B cell (primary cell): ENCODE measurements at regions not wholly inside any gene's neighbourhood (a gene's known extent, or its start where the extent isn't known, plus 50 kb on each side); places are given as distances from the start of the nearest gene placed in this dataset.

Source experiments
- ATAC-seq: fragments of 200-7000 bp; cut with Tn5 transposase; one replicate; pipeline ENCODE4 v1.10.0; 2021; ENCODE audit warnings: low read depth, mild to moderate bottlenecking, moderate number of reproducible peaks, moderate library complexity
- CTCF ChIA-PET: fragments of 350-600 bp; sonication (Branson Sonifier 250); formaldehyde crosslinking; loops from one replicate; lab custom pipeline; 2021; ENCODE audit warnings: antibody characterized with exemption, inconsistent platforms; lab: Charles Lee
- POLR2A ChIA-PET: fragments of 350-600 bp; sonication (Branson Sonifier 250); formaldehyde crosslinking; loops from one replicate; lab custom pipeline; 2021; ENCODE audit warnings: antibody characterized with exemption; lab: Charles Lee
- DNase-seq: peaks from one replicate; pipeline ENCODE4 v3.0.0; 2013
- H2AFZ ChIP-seq: 2 replicates; pipeline ENCODE4 v1.6.1; 2012; ENCODE audit warnings: mild to moderate bottlenecking, low read depth, low read length; ENCODE audit not compliant: insufficient read depth, poor library complexity, severe bottlenecking
- H3K27ac ChIP-seq, 2 donors: 1 replicate in 1 of 2; 2 replicates in 1 of 2; pipeline ENCODE4 v1.5.1; 2012 to 2013; ENCODE audit warnings: low read length in 2 of 2, mild to moderate bottlenecking in 2 of 2, moderate library complexity in 1 of 2
- H3K27me3 ChIP-seq, 4 experiments: fragments of 200-600 bp in 1 of 4; sonication (generic) in 1 of 4; replicated peaks in 1 of 4; 1 replicate in 2 of 4; 2 replicates in 2 of 4; pipeline versions ENCODE4 v1.6.1 to v1.7.0; 2013 to 2016; ENCODE audit warnings: low read length in 3 of 4, mild to moderate bottlenecking in 2 of 4, mixed read lengths in 1 of 4, moderate library complexity in 1 of 4; ENCODE audit not compliant: insufficient read depth in 4 of 4, control insufficient read depth in 3 of 4; ENCODE audit errors: control extremely low read depth in 1 of 4
- H3K36me3 ChIP-seq, 2 experiments: replicated peaks in 1 of 2; 1 replicate in 1 of 2; 2 replicates in 1 of 2; pipeline versions ENCODE4 v1.6.1 to v1.7.1; 2013; ENCODE audit warnings: low read length in 1 of 2; ENCODE audit not compliant: insufficient read depth in 2 of 2, control insufficient read depth in 1 of 2; ENCODE audit errors: control extremely low read depth in 1 of 2, extremely low read depth in 1 of 2
- H3K4me1 ChIP-seq, 2 donors: fragments of 200-600 bp in 1 of 2; sonication (generic) in 1 of 2; 1 replicate in 1 of 2; 2 replicates in 1 of 2; pipeline versions ENCODE4 v1.5.1 to v1.6.1; 2013 to 2017; ENCODE audit warnings: low read length in 2 of 2; ENCODE audit not compliant: control insufficient read depth in 2 of 2, insufficient read depth in 2 of 2
- H3K4me2 ChIP-seq: replicated peaks from 2 replicates; pipeline ENCODE3; 2012; ENCODE audit warnings: mild to moderate bottlenecking, low read depth, low read length; ENCODE audit not compliant: poor library complexity, severe bottlenecking
- H3K4me3 ChIP-seq, 5 experiments: fragments of 200-600 bp in 1 of 5; sonication (generic) in 1 of 5; 1 replicate in 3 of 5; 2 replicates in 2 of 5; pipeline versions ENCODE4 v1.5.1 to v1.7.0; 2011 to 2016; ENCODE audit warnings: low read length in 4 of 5, mild to moderate bottlenecking in 4 of 5, low read depth in 2 of 5, control low read depth in 1 of 5, moderate library complexity in 1 of 5; ENCODE audit not compliant: insufficient read depth in 1 of 5; ENCODE audit errors: control extremely low read depth in 1 of 5, extremely low read depth in 1 of 5
- H3K79me2 ChIP-seq: fragments of 200-600 bp; sonication (generic); one replicate; pipeline ENCODE4 v1.6.0; 2016; ENCODE audit warnings: low read length; ENCODE audit not compliant: control insufficient read depth, insufficient read depth
- H3K9ac ChIP-seq: fragments of 200-600 bp; sonication (generic); 2 replicates; pipeline ENCODE4 v1.6.1; 2017; ENCODE audit warnings: mild to moderate bottlenecking, low read length, moderate library complexity
- H3K9me3 ChIP-seq, 3 donors: one replicate each; pipeline versions ENCODE4 v1.6.1 to v1.7.1; 2013; ENCODE audit warnings: low read length in 2 of 3; ENCODE audit not compliant: control insufficient read depth in 2 of 3, insufficient read depth in 1 of 3; ENCODE audit errors: control extremely low read depth in 1 of 3
- H4K20me1 ChIP-seq: 2 replicates; pipeline ENCODE4 v1.6.0; 2012; ENCODE audit warnings: mild to moderate bottlenecking, low read length; ENCODE audit not compliant: insufficient read depth, control insufficient read depth, poor library complexity, severe bottlenecking
- H3K27ac Mint-ChIP-seq: one replicate; pipeline ENCODE4 v1.8.0; 2021; ENCODE audit warnings: mixed read lengths
- H3K27me3 Mint-ChIP-seq: one replicate; pipeline ENCODE4 v1.8.0; 2021; ENCODE audit warnings: mixed read lengths
- H3K4me1 Mint-ChIP-seq: one replicate; pipeline ENCODE4 v1.8.0; 2021; ENCODE audit warnings: mixed read lengths
- H3K4me3 Mint-ChIP-seq: one replicate; pipeline ENCODE4 v1.8.0; 2021; ENCODE audit warnings: mixed read lengths
- H3K9me3 Mint-ChIP-seq: one replicate; pipeline ENCODE4 v1.8.0; 2022; ENCODE audit warnings: mixed read lengths; ENCODE audit not compliant: insufficient read depth
- EZH2 ChIP-seq: IDR thresholded peaks from 2 replicates; pipeline ENCODE4 v1.6.1; 2012; ENCODE audit warnings: borderline replicate concordance, low read depth, mild to moderate bottlenecking, moderate library complexity, low read length; ENCODE audit not compliant: insufficient read depth, poor library complexity, severe bottlenecking
- WGBS: methylation state at CpG from one replicate; pipeline ENCODE4 v1.1.5; 2013; ENCODE audit warnings: missing lambda C conversion rate; ENCODE audit not compliant: insufficient coverage; 5-methylcytosine and 5-hydroxymethylcytosine counted together
- intact Hi-C: fragments of 100-400 bp; cut with micrococcal nuclease; formaldehyde crosslinking; loops from one replicate; pipeline ENCODE4 v1.10.0; 2022
- TF ChIP-seq, protein P1 (sequence below): fragments of 200-600 bp; IDR thresholded peaks from one replicate; pipeline ENCODE4 v1.8.0; 2022; ENCODE audit warnings: antibody characterized with exemption, mild to moderate bottlenecking

DNA sequence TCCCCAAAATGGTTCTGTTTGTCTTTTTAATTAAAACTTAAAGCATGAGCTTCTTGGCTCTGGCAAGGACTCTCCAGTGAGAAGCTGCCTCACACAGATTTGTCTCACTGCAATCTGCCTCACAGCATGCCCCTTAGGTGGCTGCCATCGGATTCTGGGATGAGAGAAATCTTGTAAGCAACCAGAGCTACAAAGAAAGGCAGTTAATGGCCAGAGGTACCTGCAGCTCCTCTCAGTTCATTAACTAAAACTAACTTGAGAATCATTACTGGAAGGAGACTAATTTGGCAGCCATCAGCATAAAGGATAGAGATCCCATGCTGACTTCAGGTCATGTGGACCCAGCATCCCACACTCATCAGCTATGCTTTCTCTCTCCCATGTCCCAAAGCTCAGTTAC lies 220.6 kb upstream of the DMAC1 start:
- ChIA-PET CTCF (no interaction called here), POLR2A (no interaction called here)
- Histone ChIP-seq H3K4me3 (no peak overlapping the region), H2AFZ (no peak overlapping the region), H3K27ac (no peak overlapping the region), H3K27me3 (no peaks in the 10 kb centered on the region), H3K36me3 (no peaks in the 10 kb centered on the region), H3K4me2 (no peak overlapping the region), H3K9ac (no peak overlapping the region), H4K20me1 (no peaks in the 10 kb centered on the region), H3K79me2 (no peaks in the 10 kb centered on the region), H3K9me3 (peaks cover 0 to 2% (median 0%) of the 10 kb centered on the region in 3 donors), H3K4me1 (no peaks in the 10 kb centered on the region)
- TF ChIP-seq, protein P1, sequence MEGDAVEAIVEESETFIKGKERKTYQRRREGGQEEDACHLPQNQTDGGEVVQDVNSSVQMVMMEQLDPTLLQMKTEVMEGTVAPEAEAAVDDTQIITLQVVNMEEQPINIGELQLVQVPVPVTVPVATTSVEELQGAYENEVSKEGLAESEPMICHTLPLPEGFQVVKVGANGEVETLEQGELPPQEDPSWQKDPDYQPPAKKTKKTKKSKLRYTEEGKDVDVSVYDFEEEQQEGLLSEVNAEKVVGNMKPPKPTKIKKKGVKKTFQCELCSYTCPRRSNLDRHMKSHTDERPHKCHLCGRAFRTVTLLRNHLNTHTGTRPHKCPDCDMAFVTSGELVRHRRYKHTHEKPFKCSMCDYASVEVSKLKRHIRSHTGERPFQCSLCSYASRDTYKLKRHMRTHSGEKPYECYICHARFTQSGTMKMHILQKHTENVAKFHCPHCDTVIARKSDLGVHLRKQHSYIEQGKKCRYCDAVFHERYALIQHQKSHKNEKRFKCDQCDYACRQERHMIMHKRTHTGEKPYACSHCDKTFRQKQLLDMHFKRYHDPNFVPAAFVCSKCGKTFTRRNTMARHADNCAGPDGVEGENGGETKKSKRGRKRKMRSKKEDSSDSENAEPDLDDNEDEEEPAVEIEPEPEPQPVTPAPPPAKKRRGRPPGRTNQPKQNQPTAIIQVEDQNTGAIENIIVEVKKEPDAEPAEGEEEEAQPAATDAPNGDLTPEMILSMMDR: no peak
- no peak for TF ChIP-seq EZH2
- intact Hi-C loops: no loop called here
- H3K27ac Mint-ChIP-seq: no peak overlapping the region
- 60% methylated on average over 1 of the region's 1 CpG for WGBS
- ATAC-seq: no peak
- no peaks in the 10 kb centered on the region for H3K27me3 Mint-ChIP-seq
- no peaks in the 10 kb centered on the region for H3K4me1 Mint-ChIP-seq
- no peaks in the 10 kb centered on the region for H3K9me3 Mint-ChIP-seq
- H3K4me3 Mint-ChIP-seq: no peak overlapping the region
- no peak for DNase-seq

DNA sequence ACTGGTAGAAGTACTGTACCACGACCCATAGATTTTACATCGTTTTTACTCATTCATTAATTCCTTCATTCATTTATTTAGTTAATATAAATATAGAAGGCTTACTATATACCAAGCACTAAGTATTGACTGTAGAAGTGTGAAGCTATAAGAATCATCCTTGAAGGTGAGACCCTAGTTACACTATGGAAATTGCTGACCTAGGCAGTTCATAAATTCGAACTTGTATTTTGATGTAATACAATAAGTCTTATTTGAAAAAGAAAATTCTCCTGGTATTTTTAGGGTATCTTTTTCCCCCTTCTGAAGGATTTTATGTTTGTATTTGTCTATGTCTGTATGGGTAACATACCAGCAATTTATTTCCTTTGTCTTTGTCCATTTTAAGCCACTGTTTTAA lies 220.1 kb upstream of the DMAC1 start:
- H3K4me3 Mint-ChIP-seq: no peak overlapping the region
- H3K4me2 ChIP-seq: no peak overlapping the region
- WGBS: no CpG with 5 or more reads among the region's 3 CpGs
- H3K27ac Mint-ChIP-seq: no peak overlapping the region
- intact Hi-C loops: no loop called here
- H3K4me1 Mint-ChIP-seq: no peaks in the 10 kb centered on the region
- H2AFZ ChIP-seq: no peak overlapping the region
- H3K36me3 ChIP-seq: no peaks in the 10 kb centered on the region
- ChIA-PET CTCF (no interaction called here), POLR2A (no interaction called here)
- H3K27me3 Mint-ChIP-seq: no peaks in the 10 kb centered on the region
- no peaks in the 10 kb centered on the region for H3K27me3 ChIP-seq
- H4K20me1 ChIP-seq: no peaks in the 10 kb centered on the region
- H3K79me2 ChIP-seq: no peaks in the 10 kb centered on the region
- peaks cover 0 to 2% (median 0%) of the 10 kb centered on the region in 3 donors for H3K9me3 ChIP-seq
- DNase-seq (no peak), ATAC-seq (no peak)
- H3K4me1 ChIP-seq: no peaks in the 10 kb centered on the region
- H3K27ac ChIP-seq: no peak overlapping the region
- H3K9me3 Mint-ChIP-seq: no peaks in the 10 kb centered on the region
- H3K9ac ChIP-seq: no peak overlapping the region
- TF ChIP-seq, protein P1: no peak
- TF ChIP-seq EZH2: no peak
- H3K4me3 ChIP-seq: no peak overlapping the region
